ENCODE measurements at regions not wholly inside any gene's neighbourhood (a gene's known extent, or its start where the extent isn't known, plus 50 kb on each side); places are given as distances from the start of the nearest gene placed in this dataset.

- TF ChIP-seq EZH2 (IDR thresholded peaks at IDR 0.05; ENCODE audit: low read depth) (no peak), CTCF (conservative IDR thresholded peaks at IDR 0.05) (no peak)
These were observed 122.3 kb upstream of the ZNF536 start for GRCh38 chr19:30249911-30250310.
